GM21528 (cell line): ENCODE measurements at regions not wholly inside any gene's neighbourhood (a gene's known extent, or its start where the extent isn't known, plus 50 kb on each side); places are given as distances from the start of the nearest gene placed in this dataset.
"Not testable (repeated sequence)": the region's sequence is repeated elsewhere in the genome, so short reads cannot be mapped to it uniquely, and the experiment has no call there.

Experiments used
- ATAC-seq: cut with Tn5 transposase; IDR thresholded peaks from one replicate; pipeline ENCODE4 v1.9.1; 2021; ENCODE audit warnings: mild to moderate bottlenecking, moderate library complexity; ENCODE audit not compliant: unreplicated experiment, low FRiP score

DNA sequence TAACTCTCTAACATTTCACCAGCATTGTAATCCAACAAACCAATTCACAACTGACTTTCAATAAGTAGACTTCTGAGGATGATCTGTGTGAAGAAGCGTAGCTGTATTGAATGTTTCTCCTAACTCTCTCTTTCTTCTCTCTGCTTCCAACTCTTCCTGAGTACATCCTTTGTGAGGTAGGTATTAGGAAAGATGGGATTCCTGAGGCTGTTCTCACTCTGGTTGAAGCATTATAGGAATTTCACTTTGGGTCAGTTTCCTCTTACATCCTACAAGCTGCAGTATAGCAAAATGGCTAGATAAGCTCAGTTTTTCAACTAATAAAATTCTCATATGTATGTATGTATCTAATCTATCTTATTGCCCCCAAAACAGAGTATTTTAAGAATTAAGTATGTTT, 702.8 kb downstream of the CETN3 start:
- no peak for ATAC-seq

DNA sequence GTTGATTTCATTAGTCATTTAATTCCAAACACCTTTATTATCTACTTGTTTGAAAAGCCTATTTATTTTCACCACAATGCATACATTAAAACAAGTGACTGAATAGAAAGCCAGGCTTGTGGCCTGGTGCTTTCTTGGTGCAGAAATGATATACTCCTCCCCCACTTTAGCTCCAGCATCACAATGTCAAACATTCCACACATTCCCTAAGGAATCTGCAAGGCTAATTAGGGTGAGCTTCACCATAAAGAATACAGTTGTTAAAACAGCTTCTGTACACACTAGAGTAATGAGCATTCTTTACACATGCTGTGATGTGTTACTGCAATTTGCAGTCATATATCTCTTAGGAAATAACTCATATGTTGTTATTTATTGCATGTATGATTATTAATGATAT, 705.7 kb downstream of the CETN3 start:
- ATAC-seq = no peak

- no peak for ATAC-seq
Observed at GRCh38 chr5:89698028-89698427, 711.5 kb downstream of the CETN3 start.

- no peak for ATAC-seq
Observed at GRCh38 chr5:89697581-89697980, 712.0 kb downstream of the CETN3 start.

- ATAC-seq = no peak
Observed at GRCh38 chr5:89695371-89695770, 714.2 kb downstream of the CETN3 start.

- ATAC-seq = no peak
Observed at GRCh38 chr5:89694026-89694550, 715.5 kb downstream of the CETN3 start.

DNA sequence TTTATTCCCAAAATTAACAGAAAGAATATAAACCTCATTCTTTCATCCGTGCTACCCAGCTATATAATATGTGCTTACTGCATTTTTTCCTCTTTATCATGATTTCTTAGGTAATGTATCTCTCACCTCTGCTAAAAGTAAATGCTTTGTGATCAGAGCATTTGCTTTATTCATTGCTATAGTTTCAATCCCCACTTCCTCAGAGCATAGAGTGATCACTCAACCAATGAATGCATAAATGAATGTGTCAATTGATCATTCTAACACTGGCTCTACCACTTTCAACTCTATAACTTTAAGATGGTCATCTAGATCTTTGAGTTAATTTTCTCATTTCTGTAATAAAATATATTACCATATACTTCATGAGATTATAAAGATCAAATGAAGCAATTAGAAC, 719.2 kb downstream of the CETN3 start:
- no peak for ATAC-seq

GRCh38 chr5:89686081-89686765, 723.3 kb downstream of the CETN3 start:
- no peak for ATAC-seq

DNA sequence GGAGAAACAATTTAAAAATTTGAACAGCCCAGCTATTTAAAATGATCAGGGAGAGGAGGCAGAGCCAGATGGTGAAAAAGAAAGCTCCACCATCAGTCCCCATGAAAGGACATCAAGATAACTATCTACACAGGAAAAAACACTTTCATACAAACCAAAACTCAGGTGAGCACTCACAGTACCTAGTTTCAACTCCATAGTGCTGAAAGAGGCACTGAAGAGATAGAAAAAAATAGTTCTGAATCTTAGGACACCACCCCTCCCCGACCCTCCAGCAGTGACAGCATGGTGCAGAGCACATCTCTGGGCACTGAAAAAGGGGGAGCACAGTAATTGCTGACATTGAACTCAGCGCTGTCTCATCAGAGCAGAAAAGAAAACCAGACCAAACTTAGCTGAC, 732.9 kb downstream of the CETN3 start:
- no peak for ATAC-seq

- ATAC-seq = no peak
Observed at GRCh38 chr5:89673019-89673418, 736.5 kb downstream of the CETN3 start.

DNA sequence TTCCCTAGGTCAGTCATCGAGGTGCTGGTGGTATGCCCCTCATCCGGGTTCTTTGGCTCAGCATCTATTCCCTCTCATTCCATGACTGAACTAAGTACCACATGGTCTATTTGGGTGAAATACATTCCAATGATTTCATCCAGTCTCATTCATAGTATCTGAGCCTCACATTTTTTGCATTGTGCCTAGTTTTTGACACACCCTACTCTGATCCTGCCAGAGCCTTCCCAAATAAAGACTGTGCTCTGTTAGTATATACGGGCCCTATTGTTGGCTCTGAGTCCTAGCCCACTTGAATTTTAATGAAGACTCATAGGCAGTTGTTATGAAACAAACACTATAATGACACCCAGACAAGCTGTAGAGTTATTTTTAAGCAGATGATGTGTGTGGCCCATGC, 740.7 kb downstream of the CETN3 start:
- ATAC-seq = no peak

GRCh38 chr5:89662499-89662898, 747.1 kb downstream of the CETN3 start:
- no peak for ATAC-seq

DNA sequence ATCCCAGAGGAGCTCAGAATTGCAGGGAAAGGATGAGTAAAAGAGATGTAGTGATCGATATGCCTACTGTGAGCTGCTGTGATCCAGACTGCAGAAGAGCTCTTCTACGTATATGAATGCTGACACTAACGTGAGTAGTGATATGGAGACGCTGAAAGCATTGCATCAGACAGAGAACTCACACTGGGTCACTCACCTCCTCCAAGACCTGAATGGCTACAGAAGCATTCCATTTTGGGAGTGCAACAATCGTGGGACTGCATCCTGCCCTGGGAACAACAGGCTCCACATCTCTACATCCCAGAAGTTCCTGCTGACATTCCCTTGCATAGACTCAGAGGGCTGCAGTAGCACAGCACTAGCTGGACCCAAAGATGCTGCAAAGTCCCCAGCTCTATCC, 755.9 kb upstream of the MEF2C start:
- ATAC-seq = no peak

GRCh38 chr5:89634176-89634575, 751.2 kb upstream of the MEF2C start:
- ATAC-seq = not testable (repeated sequence)

- ATAC-seq = not testable (repeated sequence)
Observed at GRCh38 chr5:89630064-89630463, 747.1 kb upstream of the MEF2C start.

GRCh38 chr5:89628876-89629635, 746.1 kb upstream of the MEF2C start:
- ATAC-seq = no peak

DNA sequence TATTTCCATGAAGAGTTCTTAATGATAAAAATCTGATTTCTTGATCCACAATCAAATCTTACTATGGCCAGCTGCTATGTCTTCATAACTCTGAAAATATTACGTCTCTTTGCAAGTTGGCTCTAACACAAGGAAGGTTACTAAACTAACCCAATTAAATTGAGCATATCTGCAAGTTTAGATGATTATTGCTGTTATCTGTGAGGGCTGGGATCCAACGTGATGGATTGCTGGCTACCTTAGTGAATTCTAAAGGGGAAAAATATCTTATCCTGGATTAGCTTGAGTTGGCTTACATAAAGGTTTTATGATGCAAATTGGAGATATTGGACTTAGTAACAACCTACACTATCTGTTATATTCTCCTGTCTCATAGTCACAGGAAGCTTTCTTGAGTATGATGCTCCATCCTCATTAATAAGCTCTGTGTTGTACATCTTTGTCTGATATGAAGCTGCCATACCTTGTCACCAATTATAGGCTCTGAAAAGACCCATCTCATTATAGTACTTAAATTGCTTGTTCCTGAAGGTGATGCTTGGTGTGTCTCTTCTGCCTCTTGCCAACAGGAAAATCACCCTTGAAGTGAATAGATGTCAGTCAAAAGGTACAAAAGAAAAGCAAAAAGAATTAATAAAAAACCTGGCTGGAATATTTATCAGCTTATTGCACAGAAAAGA, 733.0 kb upstream of the MEF2C start:
- ATAC-seq = no peak

DNA sequence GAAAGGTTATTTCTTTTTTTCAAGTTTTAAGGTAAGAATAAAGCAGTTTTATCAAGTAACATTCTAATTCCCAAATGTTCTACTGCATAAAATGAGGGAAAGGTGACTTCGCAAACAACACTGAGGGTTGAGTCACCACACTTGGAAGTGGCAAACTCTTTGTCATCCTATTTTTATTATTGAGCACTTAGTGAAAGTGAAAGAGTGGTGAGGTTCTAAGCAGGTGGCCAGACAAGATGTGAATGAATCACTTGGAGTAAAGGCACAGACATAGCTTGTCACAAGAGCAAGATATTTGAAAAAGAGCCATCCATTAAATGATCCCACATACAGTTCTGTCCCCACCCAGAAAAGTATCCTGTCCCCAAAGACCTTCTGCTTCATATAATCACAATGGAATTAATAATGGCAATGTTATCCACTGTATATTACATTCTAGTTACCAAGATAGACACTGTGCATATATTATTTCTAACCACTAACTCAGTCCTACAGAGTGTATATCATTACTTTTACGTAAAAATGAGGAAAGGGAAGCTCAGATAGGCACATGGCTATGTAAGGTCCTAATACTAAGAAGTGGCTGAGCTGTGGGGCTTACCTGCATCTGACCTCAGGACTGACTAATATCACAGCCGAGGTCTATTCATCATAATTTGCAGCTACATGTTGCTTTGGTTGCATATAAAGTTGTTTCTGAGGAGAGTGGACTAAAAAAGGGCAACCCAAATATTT, 730.4 kb upstream of the MEF2C start:
- peak; percentile 74 for ATAC-seq

GRCh38 chr5:89606939-89607534, 724.1 kb upstream of the MEF2C start:
- no peak for ATAC-seq

DNA sequence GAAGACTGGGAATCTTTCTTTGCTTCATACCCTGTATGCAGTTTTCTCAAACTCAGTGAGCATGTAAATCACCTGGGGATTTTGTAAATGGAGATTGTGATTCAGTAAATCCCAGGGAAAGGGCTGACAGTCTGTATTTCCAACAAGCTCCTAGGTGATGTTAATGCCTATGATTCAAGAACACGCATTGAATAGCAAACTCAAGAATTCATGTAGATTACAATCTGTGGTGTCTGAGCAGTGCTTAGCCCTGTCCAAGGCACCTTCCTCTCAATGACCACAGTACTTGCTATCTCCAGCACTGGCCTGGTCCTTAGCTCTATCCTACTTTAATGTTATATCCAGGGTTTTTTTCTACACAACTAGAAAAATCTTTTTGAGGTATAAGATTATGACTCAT, 721.4 kb upstream of the MEF2C start:
- ATAC-seq = no peak
